NCI-H2107 treated with DMSO at 0.1 percent for 48 hours (cell line): ENCODE measurements at regions not wholly inside any gene's neighbourhood (a gene's known extent, or its start where the extent isn't known, plus 50 kb on each side); places are given as distances from the start of the nearest gene placed in this dataset.
"Not testable (repeated sequence)": the region's sequence is repeated elsewhere in the genome, so short reads cannot be mapped to it uniquely, and the experiment has no call there.

Experiments
- DNase-seq: peaks from one replicate; lab custom pipeline; 2025; ENCODE audit not compliant: unreplicated experiment; lab: John Stamatoyannopoulos, UW

DNA sequence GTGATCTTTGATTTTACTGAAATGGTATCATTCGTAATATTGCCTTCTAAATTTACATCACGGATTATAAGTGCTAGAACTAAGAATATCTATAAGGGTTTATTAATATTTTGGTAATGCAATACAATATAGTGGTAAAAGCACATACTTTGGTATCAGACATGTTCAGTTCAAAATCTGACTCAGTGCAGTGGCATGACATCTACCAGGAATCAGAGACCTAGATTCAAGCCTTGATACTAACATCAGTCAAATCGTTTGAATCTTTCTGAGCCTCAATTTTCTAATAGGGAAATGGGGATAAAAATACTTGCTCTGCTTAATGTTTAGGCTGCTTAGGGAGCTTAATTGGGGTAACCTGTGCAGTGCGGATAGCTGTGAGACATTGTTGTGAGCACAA is 488.0 kb downstream of the BCKDHB start:
- no peak for DNase-seq

DNA sequence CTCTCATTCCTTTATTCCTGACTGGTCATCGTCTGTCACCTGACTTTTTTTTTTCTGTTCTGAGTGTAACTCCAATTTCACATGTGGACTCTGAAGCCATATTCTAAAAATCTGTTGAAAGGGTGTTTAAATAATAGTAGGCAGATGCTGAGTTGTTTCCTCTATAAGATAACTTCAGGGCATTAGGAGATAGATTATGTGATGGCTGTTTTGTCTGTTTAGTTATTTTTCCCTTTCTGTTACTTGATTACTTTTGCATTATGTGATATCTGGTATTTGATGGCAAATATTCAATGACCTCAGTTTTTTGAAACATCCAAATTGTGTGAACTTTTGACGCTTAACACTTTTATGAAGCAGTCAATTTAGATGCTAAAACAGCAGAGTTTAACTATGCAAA is 486.0 kb downstream of the BCKDHB start:
- no peak for DNase-seq

DNA sequence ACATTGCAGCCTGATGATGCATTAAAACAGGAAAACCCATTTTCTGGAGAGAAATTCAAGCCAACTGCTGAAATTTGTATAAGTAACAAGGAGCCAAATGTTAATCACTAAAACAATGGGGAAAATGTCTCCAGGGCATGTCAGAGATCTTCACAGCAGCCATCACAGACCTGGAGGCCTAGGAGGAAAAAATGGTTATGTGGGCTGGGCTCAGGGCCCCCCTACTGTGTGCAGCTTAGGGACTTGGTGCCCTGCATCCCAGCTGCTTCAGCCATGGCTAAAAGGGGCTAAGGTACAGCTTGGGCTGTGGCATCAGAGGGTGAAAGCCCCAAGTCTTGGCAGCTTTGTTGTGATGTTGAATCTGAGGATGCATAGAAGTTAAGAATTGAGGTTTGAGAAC is 479.8 kb downstream of the BCKDHB start:
- no peak for DNase-seq

DNA sequence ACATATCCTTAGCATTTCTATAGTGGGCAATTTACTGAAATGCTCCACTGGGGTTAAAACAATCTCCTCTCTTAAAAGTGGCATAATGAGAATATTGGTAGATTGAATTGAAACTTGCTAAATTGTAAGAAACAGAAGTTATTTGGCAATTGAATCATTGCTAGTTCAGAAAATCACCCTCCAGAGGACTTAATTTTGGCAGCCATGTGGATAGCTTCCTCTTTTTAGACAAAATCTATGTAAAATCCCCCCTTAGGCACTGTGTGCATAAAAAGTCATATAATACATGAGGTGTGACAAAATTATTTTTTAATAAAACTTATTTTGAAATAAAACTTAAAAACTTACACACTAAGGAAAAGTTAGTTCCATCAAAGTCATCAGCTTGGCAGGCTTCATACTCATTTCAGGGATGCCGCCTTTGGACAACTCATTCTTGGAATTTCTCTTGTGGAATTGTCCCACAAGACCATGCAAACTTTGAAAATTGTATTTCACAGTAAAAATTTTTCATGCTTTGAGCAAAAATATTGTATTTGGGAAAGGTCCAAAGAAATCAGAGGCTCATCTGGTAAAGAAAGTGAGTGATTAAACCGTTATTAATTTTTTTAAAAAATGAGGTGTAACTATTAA is 473.0 kb downstream of the BCKDHB start:
- no peak for DNase-seq

DNA sequence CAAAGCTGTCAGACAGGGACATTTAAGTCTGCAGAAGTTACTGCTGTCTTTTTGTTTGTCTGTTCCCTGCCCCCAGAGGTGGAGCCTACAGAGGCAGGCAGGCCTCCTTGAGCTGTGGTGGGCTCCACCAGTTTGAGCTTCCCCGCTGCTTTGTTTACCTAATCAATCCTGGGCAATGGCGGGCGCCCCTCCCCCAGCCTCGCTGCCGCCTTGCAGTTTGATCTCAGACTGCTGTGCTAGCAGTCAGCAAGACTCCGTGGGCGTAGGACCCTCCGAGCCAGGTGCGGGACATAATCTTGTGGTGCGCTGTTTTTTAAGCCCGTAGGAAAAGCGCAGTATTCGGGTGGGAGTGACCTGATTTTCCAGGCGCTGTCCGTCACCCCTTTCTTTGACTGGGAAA is 466.8 kb downstream of the BCKDHB start:
- DNase-seq = not testable (repeated sequence)

DNA sequence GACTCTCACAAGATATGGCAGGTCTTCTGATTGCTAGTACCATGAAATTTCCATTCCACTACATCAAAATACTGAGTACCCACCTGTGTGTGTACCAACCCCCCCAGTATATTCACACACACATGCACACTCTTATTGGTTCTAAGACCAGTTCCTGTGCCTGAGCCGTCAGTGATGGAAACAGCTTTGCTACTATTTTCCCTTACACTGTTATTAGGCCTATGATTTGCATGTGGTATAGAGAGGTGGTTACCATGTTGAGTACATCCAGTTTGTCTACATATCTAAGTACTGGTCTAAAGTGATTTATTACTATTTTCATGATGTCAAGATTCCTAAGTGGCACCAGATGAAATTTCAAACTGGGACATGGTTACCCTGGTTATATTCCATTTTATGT is 459.9 kb downstream of the BCKDHB start:
- no peak for DNase-seq

DNA sequence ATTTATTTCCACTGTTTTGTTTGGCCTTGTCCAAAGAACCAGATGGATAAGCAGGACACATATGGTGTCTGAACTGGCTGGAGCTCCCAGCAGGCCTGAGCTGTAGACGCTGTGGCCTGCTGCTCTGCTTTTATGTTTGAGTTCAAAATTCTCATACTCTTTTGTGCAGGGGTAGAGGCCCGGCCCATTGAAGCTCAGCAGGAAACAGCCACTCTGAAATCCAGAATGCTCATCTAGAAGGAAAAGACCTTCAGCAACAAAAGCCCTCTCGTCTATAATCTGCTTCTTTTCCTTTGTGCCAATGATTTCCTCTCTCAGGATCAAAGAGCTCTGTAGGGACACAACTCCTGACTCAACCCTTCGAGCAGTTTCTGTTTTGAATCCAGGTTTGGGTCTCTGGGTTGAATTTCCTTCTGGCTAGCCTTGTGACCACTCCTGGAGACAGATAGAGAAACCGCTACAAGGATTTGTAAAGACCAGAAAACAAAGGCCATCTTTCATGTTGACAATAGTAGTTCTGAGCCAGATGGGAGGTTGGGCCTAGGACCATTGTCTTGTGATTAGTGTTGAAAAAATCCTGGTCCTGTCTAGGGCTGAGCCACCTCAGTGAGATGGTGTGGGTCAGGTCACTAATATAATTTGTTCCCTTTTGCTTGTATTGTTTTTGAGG is 446.7 kb downstream of the BCKDHB start:
- DNase-seq = no peak

DNA sequence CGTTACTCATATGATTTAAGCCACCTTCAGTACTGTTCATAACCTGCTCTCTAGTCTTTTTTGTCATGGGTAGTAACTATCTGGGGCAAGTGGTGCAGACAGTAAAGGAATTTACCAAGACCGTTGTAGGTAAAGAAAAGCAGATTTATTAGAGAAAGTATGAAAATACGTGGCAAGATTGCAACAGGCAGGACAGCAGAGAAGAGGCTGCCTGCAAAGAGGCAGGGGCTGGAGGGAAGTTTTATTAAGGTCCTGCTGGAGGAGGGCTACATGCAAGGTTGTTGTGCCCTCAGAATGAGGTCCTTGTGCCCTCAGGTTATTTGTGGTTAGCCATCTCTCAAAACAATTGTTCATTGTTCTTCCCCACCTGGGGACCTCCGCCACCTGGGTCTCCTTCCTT is 444.3 kb downstream of the BCKDHB start:
- DNase-seq = no peak

DNA sequence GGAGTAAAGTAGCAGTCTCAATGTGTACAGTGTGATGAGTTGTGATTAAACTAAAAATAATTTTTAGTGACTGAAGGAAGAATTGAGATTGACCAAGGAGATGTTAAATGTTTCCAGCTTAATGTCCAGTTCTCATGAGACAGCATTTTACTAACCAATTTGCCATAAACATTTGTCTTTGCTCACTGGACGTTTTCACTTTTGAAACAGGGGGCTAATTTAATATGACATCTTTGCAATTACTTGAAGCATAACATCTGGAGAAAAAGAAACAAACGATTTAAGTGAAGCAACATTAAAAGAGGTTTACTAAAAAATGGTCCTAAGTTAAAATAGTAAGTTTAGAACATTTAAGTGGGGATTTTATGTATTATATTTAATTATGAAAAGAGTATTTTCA is 443.8 kb downstream of the BCKDHB start:
- no peak for DNase-seq

DNA sequence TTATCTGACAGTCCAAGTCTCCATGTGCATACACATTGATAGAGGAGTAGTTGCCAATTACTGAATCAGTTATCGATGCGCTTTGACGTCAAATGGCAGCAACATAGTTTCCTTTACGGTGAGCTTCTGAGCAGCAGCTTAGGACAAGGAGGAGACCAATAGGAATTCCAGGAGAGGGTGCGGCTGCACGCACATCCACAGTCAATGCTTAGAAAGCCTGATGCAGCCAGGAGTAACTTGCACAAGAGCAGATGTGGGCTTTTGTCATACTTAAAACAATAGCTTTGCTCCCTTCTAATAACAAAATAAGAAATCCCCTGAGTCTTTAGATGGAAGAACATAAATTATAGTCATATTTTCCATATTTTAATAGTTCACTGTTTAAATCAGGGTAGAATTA is 442.1 kb downstream of the BCKDHB start:
- DNase-seq = no peak

DNA sequence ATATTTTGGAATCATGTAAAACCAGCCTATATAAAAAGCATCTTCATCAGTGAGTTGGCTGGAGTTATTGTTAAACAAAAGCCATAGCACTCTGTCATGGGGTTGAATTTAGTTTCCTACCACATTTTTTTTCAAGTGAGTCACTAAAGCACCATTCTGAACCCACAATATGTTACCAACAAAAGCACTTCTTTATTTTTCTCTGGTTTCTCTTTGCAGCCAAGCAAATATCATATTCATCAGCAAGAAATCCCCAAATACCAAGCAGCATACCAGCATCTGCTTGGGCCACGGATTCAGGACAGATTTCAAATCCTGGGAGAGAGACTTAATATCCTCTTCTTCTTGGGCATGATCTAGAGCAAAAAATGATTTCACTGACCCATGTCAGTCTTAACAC is 441.4 kb downstream of the BCKDHB start:
- DNase-seq = no peak

DNA sequence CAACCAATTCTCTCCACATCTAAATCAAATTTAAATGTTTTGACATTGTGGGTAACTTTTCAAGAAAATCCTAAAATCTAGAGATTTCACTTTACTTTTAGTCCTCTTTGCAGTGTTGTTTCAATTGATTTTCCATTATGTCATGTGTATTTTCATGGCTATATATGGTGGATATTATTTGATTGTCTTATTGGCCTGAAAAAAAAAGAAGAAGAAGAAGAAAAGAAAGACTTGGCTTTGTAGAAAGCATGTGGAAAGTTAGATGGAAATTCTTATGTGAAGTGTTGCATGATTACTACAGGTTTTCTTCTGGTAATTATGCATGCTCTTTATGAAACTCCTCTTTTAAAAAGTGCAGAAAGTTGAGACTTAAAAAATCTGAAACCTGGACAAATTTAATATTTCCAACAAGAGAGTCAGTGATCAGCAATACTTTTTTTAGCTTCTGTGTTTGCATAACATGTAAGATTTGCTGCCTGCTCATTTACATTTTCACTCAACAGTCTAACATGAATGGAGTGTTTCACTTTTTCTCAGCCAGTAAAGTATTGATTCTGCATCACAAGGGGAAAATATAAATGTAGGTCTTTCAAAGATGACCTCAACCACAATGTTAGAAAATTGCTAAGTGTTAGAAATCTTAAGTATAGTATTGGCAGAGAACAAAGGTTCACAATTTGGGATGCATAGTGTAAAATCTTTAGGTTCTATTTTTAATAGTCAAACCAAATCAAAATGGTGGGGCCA is 438.7 kb downstream of the BCKDHB start:
- no peak for DNase-seq

DNA sequence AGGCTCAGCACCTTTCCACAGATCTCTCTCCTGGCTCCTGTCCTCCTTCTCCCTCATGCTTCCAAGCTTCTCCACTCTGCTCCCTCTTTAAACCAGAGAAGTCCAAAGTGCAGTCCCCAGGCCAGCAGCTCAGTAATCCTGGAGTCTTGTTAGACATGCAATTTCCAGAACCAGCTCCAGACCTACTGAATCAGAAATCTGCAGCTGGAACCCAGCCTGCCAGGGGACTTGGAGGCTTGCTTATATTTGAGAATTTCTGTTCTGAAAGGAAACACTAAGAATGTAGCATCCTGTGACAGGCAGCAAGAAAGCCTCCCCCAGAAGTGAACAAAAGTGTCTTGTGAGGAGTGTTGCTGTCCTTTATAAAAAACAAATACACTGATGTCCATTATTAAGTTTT is 438.1 kb downstream of the BCKDHB start:
- DNase-seq = no peak

DNA sequence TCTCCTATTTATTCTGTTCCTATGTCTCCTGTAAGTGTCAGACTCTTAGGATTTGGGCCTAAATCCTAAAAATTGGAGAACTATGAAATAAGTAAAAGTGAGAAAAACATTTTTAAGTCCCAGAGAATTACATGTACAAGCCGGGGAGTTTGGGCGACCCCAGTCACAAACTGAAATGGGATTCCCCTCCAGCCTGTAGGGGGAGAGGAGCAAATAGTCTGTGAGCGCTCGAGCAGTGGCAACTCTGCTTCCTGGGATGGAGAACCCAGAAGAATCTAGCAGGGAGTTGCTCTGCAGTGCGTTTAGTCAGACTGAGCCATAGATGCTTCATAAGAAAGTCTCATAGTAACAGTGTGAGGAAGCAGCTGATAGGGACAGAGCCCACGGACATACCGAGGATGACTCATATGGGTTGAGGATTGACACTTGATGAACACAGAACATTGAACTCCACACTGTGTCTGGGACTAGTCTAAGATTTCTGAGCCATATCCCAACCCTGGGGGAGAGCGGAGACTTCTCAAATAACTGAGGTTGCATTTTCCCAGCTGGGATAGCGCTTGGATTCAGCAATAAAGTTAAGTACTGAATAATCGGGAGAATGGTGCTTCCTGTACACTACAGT is 437.2 kb downstream of the BCKDHB start:
- DNase-seq = no peak

DNA sequence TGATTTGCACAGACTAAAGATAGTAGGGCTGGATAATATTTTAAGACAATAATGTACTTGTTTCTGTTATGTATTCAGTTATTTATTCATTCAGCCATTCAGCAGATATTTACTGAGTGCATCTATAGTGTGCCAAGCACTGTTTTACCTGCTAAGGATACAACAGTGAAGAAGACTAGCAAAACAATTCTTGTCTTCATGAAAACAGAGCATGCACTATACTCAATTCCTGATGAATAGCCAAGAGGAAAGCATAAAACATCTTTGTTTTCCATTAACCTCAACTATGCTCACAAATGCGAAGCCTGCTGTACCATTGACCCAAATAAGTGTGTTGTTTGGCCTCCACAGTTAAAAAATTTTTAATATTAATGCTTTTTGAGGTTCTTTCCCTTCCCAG is 436.7 kb downstream of the BCKDHB start:
- DNase-seq = no peak

DNA sequence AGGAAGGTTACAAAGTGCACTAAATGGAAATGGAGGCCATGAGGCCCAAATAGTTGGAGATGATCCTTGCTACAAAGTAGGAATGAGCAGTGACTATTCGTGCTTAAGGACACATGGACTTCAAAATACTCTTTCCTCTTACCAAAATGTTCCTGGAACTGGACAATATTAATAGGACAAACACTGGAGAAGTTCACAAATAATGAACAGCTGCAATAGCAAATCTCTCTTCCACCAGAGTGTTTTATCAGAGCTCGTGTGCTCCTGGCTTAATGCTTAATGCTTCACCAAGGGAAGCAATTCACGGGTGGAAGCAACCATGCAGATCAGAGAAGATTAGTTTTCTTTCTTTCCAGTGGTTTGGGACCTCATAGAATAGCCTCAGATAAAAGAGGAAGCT is 435.4 kb downstream of the BCKDHB start:
- DNase-seq = no peak

DNA sequence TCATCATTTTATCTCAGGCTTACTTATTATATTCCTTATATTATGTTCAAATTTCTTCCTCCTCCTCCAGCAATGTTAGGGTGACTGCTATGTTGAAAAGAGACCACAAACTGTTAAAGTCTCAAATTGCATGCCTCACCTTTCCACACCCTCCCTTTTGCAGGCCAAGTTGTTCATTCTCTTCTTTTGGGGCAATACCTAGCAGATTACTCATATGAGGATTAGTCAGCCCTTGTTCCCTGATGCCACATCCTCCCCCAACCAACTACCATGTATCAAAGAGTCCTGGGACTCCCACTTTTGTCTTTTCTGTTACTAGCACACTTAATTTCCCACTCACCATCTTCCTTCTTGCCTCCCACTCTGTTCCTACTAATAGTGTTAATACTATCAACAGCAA is 434.7 kb downstream of the BCKDHB start:
- no peak for DNase-seq

DNA sequence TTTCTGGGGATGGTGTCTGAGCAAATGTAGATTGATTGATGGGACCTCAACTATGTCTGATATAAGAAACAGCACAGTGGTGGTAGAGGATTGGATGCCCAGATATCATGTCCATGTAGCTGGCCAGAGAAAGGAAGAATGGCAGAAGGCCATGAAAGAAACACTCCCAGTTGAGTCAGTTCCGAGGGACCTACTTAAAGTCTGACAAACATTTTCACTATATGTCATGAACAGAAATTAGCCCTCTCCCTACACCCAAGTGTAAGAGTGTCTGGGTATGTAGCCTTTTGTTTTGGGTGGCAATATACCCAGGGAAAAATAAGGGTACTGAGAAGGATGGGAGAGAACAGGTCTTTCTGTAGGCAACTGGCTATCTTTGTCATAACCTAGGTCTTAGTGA is 434.2 kb downstream of the BCKDHB start:
- no peak for DNase-seq

DNA sequence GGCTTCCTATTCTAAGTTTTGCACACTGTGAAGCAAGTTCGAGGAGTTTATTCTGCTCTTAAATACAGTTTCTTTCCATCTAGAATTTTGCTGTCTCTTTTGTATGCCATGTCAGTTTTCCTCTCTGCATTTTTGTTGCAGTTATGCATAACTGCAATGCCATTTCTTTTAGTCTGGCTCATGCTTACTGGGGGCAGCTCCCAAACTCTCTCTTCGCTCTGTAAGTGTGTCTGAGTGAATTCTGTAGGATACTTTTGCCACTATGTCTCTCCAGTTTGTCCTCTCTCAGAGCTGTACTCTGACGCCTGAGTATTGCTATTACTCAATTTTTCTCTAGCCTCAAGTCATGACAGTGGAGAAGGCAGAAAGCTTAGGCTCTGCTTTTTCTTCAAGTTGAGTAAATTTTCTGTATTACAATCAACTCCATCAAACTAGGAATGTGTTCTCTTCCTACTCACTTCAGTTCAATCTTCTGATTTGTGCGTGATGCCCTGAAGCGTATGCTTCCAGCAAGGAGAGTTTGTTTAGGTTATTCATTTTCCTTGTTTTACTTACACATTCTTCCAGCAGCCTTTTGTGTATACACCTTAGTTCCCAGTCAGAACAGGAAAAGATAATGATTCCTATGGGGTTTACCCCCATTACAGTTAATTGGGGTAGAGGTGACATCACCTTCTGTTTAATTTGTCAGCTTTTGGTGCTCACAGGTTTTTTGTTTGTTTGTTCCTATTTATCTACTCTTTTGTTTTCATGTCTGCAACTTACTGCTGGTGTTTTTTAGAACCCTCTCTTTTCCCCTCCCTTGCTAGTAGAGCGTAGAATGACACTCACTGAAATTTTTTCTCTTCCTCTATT is 430.9 kb downstream of the BCKDHB start:
- DNase-seq = no peak

DNA sequence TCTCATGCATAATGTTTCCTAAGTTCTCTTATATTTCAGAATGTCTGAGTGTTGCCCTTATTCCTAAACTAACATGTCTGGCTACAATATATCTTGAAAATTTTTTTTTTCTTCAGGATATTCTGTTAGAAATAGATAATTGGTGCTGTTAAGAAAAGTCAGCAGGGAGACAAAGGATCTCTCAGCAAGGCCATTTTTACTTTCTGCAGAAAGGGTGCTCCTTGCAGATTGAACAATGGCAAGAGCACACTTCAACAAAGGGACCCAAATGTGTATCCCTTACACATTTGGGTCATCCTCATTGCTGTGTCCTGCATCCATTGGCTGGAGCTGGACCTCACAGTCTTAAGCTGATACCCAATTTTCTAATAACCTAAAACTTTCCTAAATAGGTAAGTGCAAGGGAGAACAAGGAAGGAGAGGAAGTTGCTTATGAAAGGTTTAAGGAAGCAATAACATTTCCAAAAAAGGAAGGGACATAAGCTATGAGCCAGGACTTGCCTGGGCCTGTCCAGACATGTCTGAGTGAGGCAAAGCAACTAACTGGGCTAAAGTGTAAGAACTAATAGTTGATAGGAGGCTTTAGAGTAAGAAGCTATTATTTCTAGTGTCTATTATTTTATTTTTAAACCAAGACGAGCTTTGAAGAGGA is 429.6 kb downstream of the BCKDHB start:
- no peak for DNase-seq
